Peyer's patch (tissue), 4 donors: ENCODE measurements at regions not wholly inside any gene's neighbourhood (a gene's known extent, or its start where the extent isn't known, plus 50 kb on each side); places are given as distances from the start of the nearest gene placed in this dataset.

ENCODE experiments used
- POLR2A ChIP-seq, 2 donors: fragments of 450-650 bp; IDR thresholded peaks; one replicate each; pipeline ENCODE4 v1.5.1; 2017; ENCODE audit warnings: antibody characterized with exemption in 2 of 2, mild to moderate bottlenecking in 2 of 2, moderate library complexity in 2 of 2
- TF ChIP-seq, protein P1 (sequence below), 6 experiments: fragments of 450-650 bp in 4 of 6; fragments of 200-600 bp in 2 of 6; sonication (generic) in 1 of 6; IDR thresholded peaks; one replicate each; pipeline ENCODE4 v1.5.1; 2017 to 2019; ENCODE audit warnings: antibody characterized with exemption in 6 of 6, mild to moderate bottlenecking in 3 of 6, moderate library complexity in 1 of 6

DNA sequence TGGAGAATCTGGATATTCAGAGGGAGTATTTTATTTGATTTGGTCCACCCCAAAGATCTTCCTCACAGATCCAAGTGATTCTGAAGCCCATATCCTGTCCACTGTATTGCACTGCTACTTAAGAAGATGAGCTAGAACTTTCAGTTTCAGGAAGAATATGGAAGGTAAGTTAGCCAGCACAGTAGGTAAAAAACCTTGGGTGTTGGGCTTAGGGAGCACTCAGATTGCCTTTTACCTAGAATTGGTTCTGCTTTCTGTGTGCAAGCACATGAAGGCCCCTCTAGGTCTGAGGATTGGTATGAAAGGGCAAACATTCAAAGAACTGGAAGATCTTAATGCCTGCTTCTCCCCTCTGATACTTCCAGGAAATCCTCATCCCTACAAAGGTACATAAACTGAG is 146.7 kb upstream of the COL1A2 start:
- TF ChIP-seq, protein P1, sequence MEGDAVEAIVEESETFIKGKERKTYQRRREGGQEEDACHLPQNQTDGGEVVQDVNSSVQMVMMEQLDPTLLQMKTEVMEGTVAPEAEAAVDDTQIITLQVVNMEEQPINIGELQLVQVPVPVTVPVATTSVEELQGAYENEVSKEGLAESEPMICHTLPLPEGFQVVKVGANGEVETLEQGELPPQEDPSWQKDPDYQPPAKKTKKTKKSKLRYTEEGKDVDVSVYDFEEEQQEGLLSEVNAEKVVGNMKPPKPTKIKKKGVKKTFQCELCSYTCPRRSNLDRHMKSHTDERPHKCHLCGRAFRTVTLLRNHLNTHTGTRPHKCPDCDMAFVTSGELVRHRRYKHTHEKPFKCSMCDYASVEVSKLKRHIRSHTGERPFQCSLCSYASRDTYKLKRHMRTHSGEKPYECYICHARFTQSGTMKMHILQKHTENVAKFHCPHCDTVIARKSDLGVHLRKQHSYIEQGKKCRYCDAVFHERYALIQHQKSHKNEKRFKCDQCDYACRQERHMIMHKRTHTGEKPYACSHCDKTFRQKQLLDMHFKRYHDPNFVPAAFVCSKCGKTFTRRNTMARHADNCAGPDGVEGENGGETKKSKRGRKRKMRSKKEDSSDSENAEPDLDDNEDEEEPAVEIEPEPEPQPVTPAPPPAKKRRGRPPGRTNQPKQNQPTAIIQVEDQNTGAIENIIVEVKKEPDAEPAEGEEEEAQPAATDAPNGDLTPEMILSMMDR (IDR thresholded peaks at IDR 0.05), result no peak
- no peak for TF ChIP-seq POLR2A (IDR thresholded peaks at IDR 0.05)
